ENCODE measurements at regions not wholly inside any gene's neighbourhood (a gene's known extent, or its start where the extent isn't known, plus 50 kb on each side); places are given as distances from the start of the nearest gene placed in this dataset.

- Histone ChIP-seq H3K36me3 (no peaks in the 10 kb centered on the region), H3K4me1 (peaks cover 13 to 41% (median 35%) of the 10 kb centered on the region in 10 experiments), H3K27ac (no peak overlapping the region), H3K9ac (peak overlapping the region in 1 of 11 experiments; percentile 26; a peak in 2 of 22 replicates), H3K4me2 (peak overlapping the region; percentile 13 to 76 (median 62)), H3K9me3 (replicated peaks in 1 of 11) (peaks cover 10 to 15% (median 12%) of the 10 kb centered on the region in 11 experiments; a peak in 21 of 22 replicates), H3K4me3 (no peak overlapping the region), H4K20me1 (no peaks in the 10 kb centered on the region), H3K27me3 (no peaks in the 10 kb centered on the region)
- TF ChIP-seq Cebpa-rat (IDR thresholded peaks at IDR 0.05): no peak
Measured at GRCh38 chr10:78190051-78190825, 156.6 kb downstream of the RPS24 start.

- no peak overlapping the region for H3K27ac ChIP-seq
- no peaks in the 10 kb centered on the region for H3K36me3 ChIP-seq
- no peak overlapping the region for H3K9ac ChIP-seq
- peaks cover 10 to 15% (median 12%) of the 10 kb centered on the region in 11 experiments; a peak in 21 of 22 replicates for H3K9me3 ChIP-seq (replicated peaks in 1 of 11)
- H3K4me1 ChIP-seq: peaks cover 9 to 34% (median 27%) of the 10 kb centered on the region in 10 experiments
- no peak overlapping the region for H3K4me3 ChIP-seq
- no peaks in the 10 kb centered on the region for H3K27me3 ChIP-seq
- no peaks in the 10 kb centered on the region for H4K20me1 ChIP-seq
- no peak for TF ChIP-seq Cebpa-rat (IDR thresholded peaks at IDR 0.05)
- peak overlapping the region in 2 of 11 experiments; percentile 50 to 62; a peak in 1 of 22 replicates for H3K4me2 ChIP-seq
Measured at GRCh38 chr10:78191301-78191700, 157.6 kb downstream of the RPS24 start.

- Histone ChIP-seq H3K4me2 (no peak overlapping the region), H3K9ac (no peak overlapping the region), H4K20me1 (no peaks in the 10 kb centered on the region), H3K27me3 (no peaks in the 10 kb centered on the region), H3K27ac (no peak overlapping the region), H3K4me3 (no peak overlapping the region), H3K9me3 (replicated peaks in 1 of 11) (peaks cover 10 to 15% (median 12%) of the 10 kb centered on the region in 11 experiments; a peak in 21 of 22 replicates), H3K4me1 (peaks cover 9 to 31% (median 25%) of the 10 kb centered on the region in 10 experiments), H3K36me3 (no peaks in the 10 kb centered on the region)
- TF ChIP-seq Cebpa-rat (IDR thresholded peaks at IDR 0.05): no peak
Measured at GRCh38 chr10:78193189-78193588, 159.5 kb downstream of the RPS24 start.

- H3K9ac ChIP-seq: no peak overlapping the region
- H3K9me3 ChIP-seq (replicated peaks in 1 of 11): peaks cover 10 to 15% (median 12%) of the 10 kb centered on the region in 11 experiments; a peak in 21 of 22 replicates
- no peaks in the 10 kb centered on the region for H3K36me3 ChIP-seq
- H3K4me1 ChIP-seq: peaks cover 9 to 31% (median 25%) of the 10 kb centered on the region in 10 experiments
- TF ChIP-seq Cebpa-rat (IDR thresholded peaks at IDR 0.05): no peak
- no peak overlapping the region for H3K4me2 ChIP-seq
- no peak overlapping the region for H3K27ac ChIP-seq
- H4K20me1 ChIP-seq: no peaks in the 10 kb centered on the region
- H3K4me3 ChIP-seq: no peak overlapping the region
- no peaks in the 10 kb centered on the region for H3K27me3 ChIP-seq
Measured at GRCh38 chr10:78194050-78194449, 160.4 kb downstream of the RPS24 start.

- Histone ChIP-seq H3K4me3 (no peak overlapping the region), H3K27ac (no peak overlapping the region), H3K9ac (no peak overlapping the region), H3K4me2 (peak overlapping the region in 6 of 11 experiments; percentile 13 to 42 (median 28); a peak in 10 of 22 replicates), H3K4me1 (peaks cover 9 to 26% (median 22%) of the 10 kb centered on the region in 10 experiments), H3K36me3 (no peaks in the 10 kb centered on the region), H4K20me1 (no peaks in the 10 kb centered on the region), H3K9me3 (replicated peaks in 1 of 11) (peaks cover 10 to 15% (median 12%) of the 10 kb centered on the region in 11 experiments; a peak in 21 of 22 replicates), H3K27me3 (no peaks in the 10 kb centered on the region)
- TF ChIP-seq Cebpa-rat (IDR thresholded peaks at IDR 0.05): no peak
Measured at GRCh38 chr10:78194539-78195402, 161.1 kb downstream of the RPS24 start.

- Histone ChIP-seq H3K9me3 (replicated peaks in 1 of 11) (peaks cover 10 to 15% (median 12%) of the 10 kb centered on the region in 11 experiments; a peak in 21 of 22 replicates), H3K27me3 (no peaks in the 10 kb centered on the region), H3K36me3 (no peaks in the 10 kb centered on the region), H3K4me3 (no peak overlapping the region), H4K20me1 (no peaks in the 10 kb centered on the region), H3K4me1 (peaks cover 0 to 12% (median 8%) of the 10 kb centered on the region in 10 experiments; a peak in 9 of 20 replicates), H3K27ac (no peak overlapping the region), H3K4me2 (no peak overlapping the region), H3K9ac (no peak overlapping the region)
- no peak for TF ChIP-seq Cebpa-rat (IDR thresholded peaks at IDR 0.05)
Measured at GRCh38 chr10:78196396-78196795, 162.7 kb downstream of the RPS24 start.

- Histone ChIP-seq H3K9ac (no peak overlapping the region), H3K9me3 (replicated peaks in 1 of 11) (peaks cover 10 to 15% (median 12%) of the 10 kb centered on the region in 11 experiments; a peak in 21 of 22 replicates), H3K27me3 (no peaks in the 10 kb centered on the region), H3K27ac (no peak overlapping the region), H3K36me3 (no peaks in the 10 kb centered on the region), H3K4me1 (peaks cover 0 to 12% (median 8%) of the 10 kb centered on the region in 10 experiments; a peak in 9 of 20 replicates), H3K4me3 (no peak overlapping the region), H4K20me1 (no peaks in the 10 kb centered on the region), H3K4me2 (no peak overlapping the region)
- no peak for TF ChIP-seq Cebpa-rat (IDR thresholded peaks at IDR 0.05)
Measured at GRCh38 chr10:78196964-78197363, 163.3 kb downstream of the RPS24 start.

GRCh38 chr10:78197628-78198272 lies 164.1 kb downstream of the RPS24 start:
- H3K27me3 ChIP-seq: no peaks in the 10 kb centered on the region
- H3K9ac ChIP-seq: no peak overlapping the region
- no peak overlapping the region for H3K4me2 ChIP-seq
- TF ChIP-seq Cebpa-rat (IDR thresholded peaks at IDR 0.05): no peak
- H3K27ac ChIP-seq: no peak overlapping the region
- H3K4me3 ChIP-seq: no peak overlapping the region
- H3K4me1 ChIP-seq: peaks cover 0 to 12% (median 8%) of the 10 kb centered on the region in 10 experiments; a peak in 9 of 20 replicates
- H4K20me1 ChIP-seq: no peaks in the 10 kb centered on the region
- H3K36me3 ChIP-seq: no peaks in the 10 kb centered on the region
- H3K9me3 ChIP-seq (replicated peaks in 1 of 11): peaks cover 9 to 13% (median 10%) of the 10 kb centered on the region in 11 experiments; a peak in 21 of 22 replicates

All from BLaER1 treated with 17β-estradiol and CSF1 and Interleukin-3, amounts not matched to agents 10 nM and 100 nM (cell line).